K562 (cell line): ENCODE measurements at regions not wholly inside any gene's neighbourhood (a gene's known extent, or its start where the extent isn't known, plus 50 kb on each side); places are given as distances from the start of the nearest gene placed in this dataset.

Experiments
- LEF1 ChIP-seq: fragments of 450-650 bp; IDR thresholded peaks from 2 replicates; pipeline ENCODE4 v1.6.1; 2016; ENCODE audit warnings: mild to moderate bottlenecking
- SRSF3 ChIP-seq: fragments of 200-400 bp; formaldehyde crosslinking; IDR thresholded peaks from 2 replicates; pipeline ENCODE4 v1.6.1; 2016; ENCODE audit warnings: mild to moderate bottlenecking, low read length, moderate library complexity; ENCODE audit not compliant: insufficient read depth
- XRCC5 ChIP-seq: fragments of 200-400 bp; formaldehyde crosslinking; IDR thresholded peaks from 2 replicates; pipeline ENCODE4 v1.6.1; 2017; ENCODE audit warnings: low read depth, mild to moderate bottlenecking, low read length
- ZNF217 ChIP-seq: sonication (generic); formaldehyde crosslinking; IDR thresholded peaks from 2 replicates; pipeline ENCODE4 v1.8.0; 2022; ENCODE audit warnings: mild to moderate bottlenecking, missing genetic modification reagents
- ZNF23 ChIP-seq: fragments of 250-450 bp; sonication (Bioruptor Pico); IDR thresholded peaks from 2 replicates; pipeline ENCODE4 v1.4.0; 2020; ENCODE audit warnings: mild to moderate bottlenecking
- TF ChIP-seq, protein P1 (sequence below): fragments of 200-600 bp; sonication (generic); IDR thresholded peaks from one replicate; pipeline ENCODE4 v1.6.1; 2012; ENCODE audit warnings: mild to moderate bottlenecking, low read depth, low read length, inconsistent platforms
- TF ChIP-seq, protein P2 (sequence below): fragments of 250-450 bp; sonication (Bioruptor Pico); IDR thresholded peaks from 2 replicates; pipeline ENCODE4 v1.5.0; 2021
- TF ChIP-seq, protein P3 (sequence below): IDR thresholded peaks from 3 replicates; pipeline ENCODE4 v1.6.1; 2011; ENCODE audit warnings: borderline replicate concordance, mild to moderate bottlenecking; ENCODE audit not compliant: insufficient read length, insufficient read depth
- TF ChIP-seq, protein P4 (sequence below): sonication (generic); formaldehyde crosslinking; IDR thresholded peaks from 2 replicates; pipeline ENCODE4 v1.9.0; 2022; ENCODE audit warnings: mild to moderate bottlenecking, missing genetic modification reagents

DNA sequence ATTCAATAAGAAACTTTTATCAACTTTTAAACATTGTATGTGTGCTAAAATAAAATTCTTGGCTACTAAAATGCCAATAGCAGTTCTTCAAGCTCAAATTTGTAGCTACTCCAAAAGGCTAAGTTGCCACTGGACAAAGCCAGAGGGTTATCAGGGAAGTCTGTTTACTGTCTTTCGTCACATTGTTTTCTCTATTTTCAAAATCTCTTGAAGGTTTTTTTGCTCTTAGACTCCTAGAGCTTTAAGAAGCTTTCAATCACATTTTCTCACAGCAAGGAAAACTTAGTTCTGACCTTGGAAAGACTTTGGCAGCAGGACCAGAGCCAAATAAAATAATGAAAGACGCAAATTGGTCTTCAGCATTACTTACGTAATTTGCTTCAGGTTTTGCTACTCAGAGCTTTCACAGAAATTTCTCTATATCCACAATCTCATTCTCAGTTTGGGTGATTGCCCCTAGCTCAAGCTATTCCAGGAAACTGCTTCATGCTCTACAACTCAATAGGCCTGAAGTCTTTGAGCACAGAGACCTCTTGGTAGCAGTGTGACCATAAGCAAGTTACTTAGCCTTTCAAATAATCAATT lies 257.7 kb downstream of the GABRG2 start (continued):
- TF ChIP-seq, protein P1, sequence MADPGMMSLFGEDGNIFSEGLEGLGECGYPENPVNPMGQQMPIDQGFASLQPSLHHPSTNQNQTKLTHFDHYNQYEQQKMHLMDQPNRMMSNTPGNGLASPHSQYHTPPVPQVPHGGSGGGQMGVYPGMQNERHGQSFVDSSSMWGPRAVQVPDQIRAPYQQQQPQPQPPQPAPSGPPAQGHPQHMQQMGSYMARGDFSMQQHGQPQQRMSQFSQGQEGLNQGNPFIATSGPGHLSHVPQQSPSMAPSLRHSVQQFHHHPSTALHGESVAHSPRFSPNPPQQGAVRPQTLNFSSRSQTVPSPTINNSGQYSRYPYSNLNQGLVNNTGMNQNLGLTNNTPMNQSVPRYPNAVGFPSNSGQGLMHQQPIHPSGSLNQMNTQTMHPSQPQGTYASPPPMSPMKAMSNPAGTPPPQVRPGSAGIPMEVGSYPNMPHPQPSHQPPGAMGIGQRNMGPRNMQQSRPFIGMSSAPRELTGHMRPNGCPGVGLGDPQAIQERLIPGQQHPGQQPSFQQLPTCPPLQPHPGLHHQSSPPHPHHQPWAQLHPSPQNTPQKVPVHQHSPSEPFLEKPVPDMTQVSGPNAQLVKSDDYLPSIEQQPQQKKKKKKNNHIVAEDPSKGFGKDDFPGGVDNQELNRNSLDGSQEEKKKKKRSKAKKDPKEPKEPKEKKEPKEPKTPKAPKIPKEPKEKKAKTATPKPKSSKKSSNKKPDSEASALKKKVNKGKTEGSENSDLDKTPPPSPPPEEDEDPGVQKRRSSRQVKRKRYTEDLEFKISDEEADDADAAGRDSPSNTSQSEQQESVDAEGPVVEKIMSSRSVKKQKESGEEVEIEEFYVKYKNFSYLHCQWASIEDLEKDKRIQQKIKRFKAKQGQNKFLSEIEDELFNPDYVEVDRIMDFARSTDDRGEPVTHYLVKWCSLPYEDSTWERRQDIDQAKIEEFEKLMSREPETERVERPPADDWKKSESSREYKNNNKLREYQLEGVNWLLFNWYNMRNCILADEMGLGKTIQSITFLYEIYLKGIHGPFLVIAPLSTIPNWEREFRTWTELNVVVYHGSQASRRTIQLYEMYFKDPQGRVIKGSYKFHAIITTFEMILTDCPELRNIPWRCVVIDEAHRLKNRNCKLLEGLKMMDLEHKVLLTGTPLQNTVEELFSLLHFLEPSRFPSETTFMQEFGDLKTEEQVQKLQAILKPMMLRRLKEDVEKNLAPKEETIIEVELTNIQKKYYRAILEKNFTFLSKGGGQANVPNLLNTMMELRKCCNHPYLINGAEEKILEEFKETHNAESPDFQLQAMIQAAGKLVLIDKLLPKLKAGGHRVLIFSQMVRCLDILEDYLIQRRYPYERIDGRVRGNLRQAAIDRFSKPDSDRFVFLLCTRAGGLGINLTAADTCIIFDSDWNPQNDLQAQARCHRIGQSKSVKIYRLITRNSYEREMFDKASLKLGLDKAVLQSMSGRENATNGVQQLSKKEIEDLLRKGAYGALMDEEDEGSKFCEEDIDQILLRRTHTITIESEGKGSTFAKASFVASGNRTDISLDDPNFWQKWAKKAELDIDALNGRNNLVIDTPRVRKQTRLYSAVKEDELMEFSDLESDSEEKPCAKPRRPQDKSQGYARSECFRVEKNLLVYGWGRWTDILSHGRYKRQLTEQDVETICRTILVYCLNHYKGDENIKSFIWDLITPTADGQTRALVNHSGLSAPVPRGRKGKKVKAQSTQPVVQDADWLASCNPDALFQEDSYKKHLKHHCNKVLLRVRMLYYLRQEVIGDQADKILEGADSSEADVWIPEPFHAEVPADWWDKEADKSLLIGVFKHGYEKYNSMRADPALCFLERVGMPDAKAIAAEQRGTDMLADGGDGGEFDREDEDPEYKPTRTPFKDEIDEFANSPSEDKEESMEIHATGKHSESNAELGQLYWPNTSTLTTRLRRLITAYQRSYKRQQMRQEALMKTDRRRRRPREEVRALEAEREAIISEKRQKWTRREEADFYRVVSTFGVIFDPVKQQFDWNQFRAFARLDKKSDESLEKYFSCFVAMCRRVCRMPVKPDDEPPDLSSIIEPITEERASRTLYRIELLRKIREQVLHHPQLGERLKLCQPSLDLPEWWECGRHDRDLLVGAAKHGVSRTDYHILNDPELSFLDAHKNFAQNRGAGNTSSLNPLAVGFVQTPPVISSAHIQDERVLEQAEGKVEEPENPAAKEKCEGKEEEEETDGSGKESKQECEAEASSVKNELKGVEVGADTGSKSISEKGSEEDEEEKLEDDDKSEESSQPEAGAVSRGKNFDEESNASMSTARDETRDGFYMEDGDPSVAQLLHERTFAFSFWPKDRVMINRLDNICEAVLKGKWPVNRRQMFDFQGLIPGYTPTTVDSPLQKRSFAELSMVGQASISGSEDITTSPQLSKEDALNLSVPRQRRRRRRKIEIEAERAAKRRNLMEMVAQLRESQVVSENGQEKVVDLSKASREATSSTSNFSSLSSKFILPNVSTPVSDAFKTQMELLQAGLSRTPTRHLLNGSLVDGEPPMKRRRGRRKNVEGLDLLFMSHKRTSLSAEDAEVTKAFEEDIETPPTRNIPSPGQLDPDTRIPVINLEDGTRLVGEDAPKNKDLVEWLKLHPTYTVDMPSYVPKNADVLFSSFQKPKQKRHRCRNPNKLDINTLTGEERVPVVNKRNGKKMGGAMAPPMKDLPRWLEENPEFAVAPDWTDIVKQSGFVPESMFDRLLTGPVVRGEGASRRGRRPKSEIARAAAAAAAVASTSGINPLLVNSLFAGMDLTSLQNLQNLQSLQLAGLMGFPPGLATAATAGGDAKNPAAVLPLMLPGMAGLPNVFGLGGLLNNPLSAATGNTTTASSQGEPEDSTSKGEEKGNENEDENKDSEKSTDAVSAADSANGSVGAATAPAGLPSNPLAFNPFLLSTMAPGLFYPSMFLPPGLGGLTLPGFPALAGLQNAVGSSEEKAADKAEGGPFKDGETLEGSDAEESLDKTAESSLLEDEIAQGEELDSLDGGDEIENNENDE: no peak
- TF ChIP-seq ZNF217 (CRISPR knock-in tag): no peak
- no peak for TF ChIP-seq LEF1
- TF ChIP-seq, protein P2, sequence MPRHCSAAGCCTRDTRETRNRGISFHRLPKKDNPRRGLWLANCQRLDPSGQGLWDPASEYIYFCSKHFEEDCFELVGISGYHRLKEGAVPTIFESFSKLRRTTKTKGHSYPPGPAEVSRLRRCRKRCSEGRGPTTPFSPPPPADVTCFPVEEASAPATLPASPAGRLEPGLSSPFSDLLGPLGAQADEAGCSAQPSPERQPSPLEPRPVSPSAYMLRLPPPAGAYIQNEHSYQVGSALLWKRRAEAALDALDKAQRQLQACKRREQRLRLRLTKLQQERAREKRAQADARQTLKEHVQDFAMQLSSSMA (CRISPR knock-in tag): no peak
- TF ChIP-seq SRSF3: no peak
- TF ChIP-seq XRCC5: no peak
- no peak for TF ChIP-seq ZNF23
- TF ChIP-seq, protein P3, sequence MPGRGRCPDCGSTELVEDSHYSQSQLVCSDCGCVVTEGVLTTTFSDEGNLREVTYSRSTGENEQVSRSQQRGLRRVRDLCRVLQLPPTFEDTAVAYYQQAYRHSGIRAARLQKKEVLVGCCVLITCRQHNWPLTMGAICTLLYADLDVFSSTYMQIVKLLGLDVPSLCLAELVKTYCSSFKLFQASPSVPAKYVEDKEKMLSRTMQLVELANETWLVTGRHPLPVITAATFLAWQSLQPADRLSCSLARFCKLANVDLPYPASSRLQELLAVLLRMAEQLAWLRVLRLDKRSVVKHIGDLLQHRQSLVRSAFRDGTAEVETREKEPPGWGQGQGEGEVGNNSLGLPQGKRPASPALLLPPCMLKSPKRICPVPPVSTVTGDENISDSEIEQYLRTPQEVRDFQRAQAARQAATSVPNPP: no peak
- TF ChIP-seq, protein P4, sequence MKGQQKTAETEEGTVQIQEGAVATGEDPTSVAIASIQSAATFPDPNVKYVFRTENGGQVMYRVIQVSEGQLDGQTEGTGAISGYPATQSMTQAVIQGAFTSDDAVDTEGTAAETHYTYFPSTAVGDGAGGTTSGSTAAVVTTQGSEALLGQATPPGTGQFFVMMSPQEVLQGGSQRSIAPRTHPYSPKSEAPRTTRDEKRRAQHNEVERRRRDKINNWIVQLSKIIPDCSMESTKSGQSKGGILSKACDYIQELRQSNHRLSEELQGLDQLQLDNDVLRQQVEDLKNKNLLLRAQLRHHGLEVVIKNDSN (CRISPR knock-in tag): no peak
